Coronary artery (tissue), 2 donors: ENCODE measurements at regions not wholly inside any gene's neighbourhood (a gene's known extent, or its start where the extent isn't known, plus 50 kb on each side); places are given as distances from the start of the nearest gene placed in this dataset.

ENCODE experiments used
- DNase-seq: peaks from one replicate; pipeline ENCODE4 v3.0.0-alpha.2; 2017; ENCODE audit warnings: low spot score
- H3K27ac ChIP-seq, 2 donors: fragments of 200-600 bp; sonication (generic); one replicate each; pipeline ENCODE4 v1.5.1; 2016 to 2019
- H3K4me3 ChIP-seq: fragments of 200-600 bp; sonication (generic); 2 replicates; pipeline ENCODE4 v1.5.1; 2016; ENCODE audit warnings: mild to moderate bottlenecking, moderate library complexity
- CTCF ChIP-seq: fragments of 200-600 bp; sonication (generic); IDR thresholded peaks from one replicate; pipeline ENCODE4 v1.5.1; 2019; ENCODE audit warnings: antibody characterized with exemption

- no peak for TF ChIP-seq CTCF
- no peak overlapping the region for H3K4me3 ChIP-seq
- DNase-seq: no peak
- H3K27ac ChIP-seq: no peak overlapping the region
Observed at GRCh38 chr5:25405850-25406249, 761.1 kb upstream of the CDH10 start.

DNA sequence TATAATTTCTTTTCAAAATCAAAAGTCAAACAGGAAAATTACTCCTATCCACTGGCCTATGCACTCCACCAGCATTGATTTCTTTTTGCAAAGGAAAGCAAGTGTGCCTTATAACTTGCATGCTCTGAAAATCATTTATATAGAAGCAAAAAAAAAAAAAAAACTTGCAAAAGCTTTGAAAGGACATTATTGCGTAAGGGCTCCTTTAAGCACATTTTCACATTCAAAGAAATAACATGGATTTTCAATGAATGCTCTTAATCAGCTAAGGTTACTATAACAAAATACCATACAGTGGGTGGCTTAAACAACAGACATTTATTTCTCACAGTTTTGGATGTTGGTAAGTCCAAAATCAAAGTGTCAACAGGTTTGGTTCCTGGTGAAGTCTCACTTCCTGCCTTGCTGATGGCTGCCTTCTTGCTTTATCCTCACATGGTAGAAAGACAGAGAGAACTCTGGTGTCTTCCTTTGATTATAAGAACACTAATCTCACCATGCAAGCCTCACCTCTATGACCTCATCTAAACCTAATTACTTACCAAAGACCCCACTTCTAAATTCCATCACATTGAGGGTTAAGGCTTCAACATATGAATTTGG lies 755.2 kb upstream of the CDH10 start:
- no peak for DNase-seq
- Histone ChIP-seq H3K4me3 (no peak overlapping the region), H3K27ac (no peak overlapping the region)
- no peak for TF ChIP-seq CTCF

DNA sequence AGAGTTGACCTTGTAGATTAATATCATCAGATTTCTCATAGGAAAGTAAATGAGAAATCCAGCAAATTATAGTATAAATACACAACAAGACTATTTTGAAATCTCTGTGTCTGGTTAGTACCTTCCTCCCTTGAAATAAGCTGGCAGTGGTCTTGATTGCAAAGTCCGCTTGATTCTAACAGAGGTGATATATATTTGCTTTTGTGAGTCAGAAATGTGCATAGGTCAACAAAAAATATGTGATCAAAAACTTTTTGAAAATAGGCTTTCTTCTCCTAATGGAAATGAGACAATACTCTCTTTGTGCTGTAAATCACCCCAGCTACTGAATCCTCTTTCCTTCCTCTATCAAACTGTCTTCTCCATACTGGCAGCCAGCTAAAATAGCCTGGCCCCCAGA lies 749.2 kb upstream of the CDH10 start:
- H3K27ac ChIP-seq: no peak overlapping the region
- DNase-seq: no peak
- H3K4me3 ChIP-seq: no peak overlapping the region
- TF ChIP-seq CTCF: no peak

DNA sequence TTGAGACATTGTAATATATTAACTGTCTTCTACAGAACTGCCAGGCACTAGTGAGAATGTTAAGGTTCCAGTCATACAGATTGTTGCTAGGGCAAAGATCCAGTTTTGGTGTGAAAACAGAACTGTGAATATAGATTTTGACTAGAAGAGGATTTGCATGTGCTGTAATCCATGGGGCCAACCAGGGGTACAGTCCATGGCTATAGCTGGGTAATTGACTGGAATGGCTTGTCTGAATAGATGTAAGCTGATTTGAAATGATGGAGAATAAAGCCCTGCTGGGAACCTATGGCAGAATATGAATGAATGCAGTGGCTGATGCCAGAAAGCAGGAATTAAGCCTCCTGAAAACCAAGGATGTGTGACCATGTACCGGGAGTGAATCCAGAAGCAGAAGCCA lies 748.5 kb upstream of the CDH10 start:
- no peak for TF ChIP-seq CTCF

DNA sequence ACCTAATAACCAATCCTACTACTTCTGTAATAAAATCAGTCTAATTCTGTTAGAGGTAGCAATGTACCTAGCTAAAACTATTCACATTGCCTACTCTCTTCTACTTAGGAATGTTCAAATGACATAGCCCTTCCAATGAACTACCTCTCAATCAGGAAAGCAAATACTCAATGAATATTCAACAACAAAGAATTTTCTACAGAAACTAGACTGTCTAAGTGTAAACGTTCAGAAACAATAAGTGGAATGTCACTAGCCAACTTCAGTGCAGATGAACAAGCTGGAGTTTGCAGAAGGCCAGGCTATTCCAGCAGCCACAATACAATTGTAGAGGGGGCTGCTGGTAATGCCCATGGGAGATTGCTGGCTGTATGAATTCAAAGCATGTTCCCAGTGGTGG lies 743.2 kb upstream of the CDH10 start:
- no peak overlapping the region for H3K27ac ChIP-seq
- no peak overlapping the region for H3K4me3 ChIP-seq
- no peak for DNase-seq
- no peak for TF ChIP-seq CTCF

More for the DNA sequence above, 748.5 kb upstream of the CDH10 start:
- no peak overlapping the region for H3K4me3 ChIP-seq
- no peak overlapping the region for H3K27ac ChIP-seq
- DNase-seq: no peak

DNA sequence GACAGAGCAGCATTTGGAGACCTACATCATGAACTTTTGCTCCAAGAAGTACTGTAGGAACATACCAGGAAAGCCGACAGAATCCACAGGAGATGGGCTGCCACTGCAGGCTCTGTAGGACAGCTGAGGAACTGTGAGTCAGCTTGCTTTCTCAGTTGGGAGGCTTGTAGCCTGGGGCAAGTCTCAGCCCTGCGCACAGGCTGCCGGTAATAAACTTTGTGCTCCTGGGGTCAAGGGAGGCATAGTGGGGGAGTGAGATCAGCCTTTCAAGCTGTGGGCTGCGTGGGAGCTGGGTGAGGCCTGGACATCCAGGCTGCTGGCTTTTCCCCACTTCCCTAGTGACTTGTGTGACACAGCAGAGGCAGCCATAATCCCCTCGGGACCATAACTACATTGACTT lies 718.0 kb upstream of the CDH10 start:
- TF ChIP-seq CTCF: no peak
- Histone ChIP-seq H3K4me3 (no peak overlapping the region), H3K27ac (no peak overlapping the region)
- DNase-seq: no peak

GRCh38 chr5:25358919-25359318 lies 714.1 kb upstream of the CDH10 start:
- Histone ChIP-seq H3K27ac (no peak overlapping the region), H3K4me3 (no peak overlapping the region)
- no peak for DNase-seq
- no peak for TF ChIP-seq CTCF
